ENCODE measurements at regions not wholly inside any gene's neighbourhood (a gene's known extent, or its start where the extent isn't known, plus 50 kb on each side); places are given as distances from the start of the nearest gene placed in this dataset.

GRCh38 chr14:29149798-29150197, 383.2 kb downstream of the FOXG1 start:
- no peak overlapping the region for H3K27ac ChIP-seq
- intact Hi-C loops (cut with DNase I), result no loop called here
- TF ChIP-seq CTCF (IDR thresholded peaks at IDR 0.05) (no peak), POLR2A (IDR thresholded peaks at IDR 0.05) (no peak)
- H3K9me3 ChIP-seq, result no peaks in the 10 kb centered on the region
- ATAC-seq (no peak), DNase-seq (no peak)
- H3K27me3 ChIP-seq, result no peaks in the 10 kb centered on the region
- no peak overlapping the region for H3K4me3 ChIP-seq
- no peaks in the 10 kb centered on the region for H3K36me3 ChIP-seq (replicated peaks in 1 of 2; ENCODE audit: insufficient read depth in 1 of 2, low read depth in 2 of 2)
- no peaks in the 10 kb centered on the region for H3K4me1 ChIP-seq

- Histone ChIP-seq H3K4me3 (no peak overlapping the region), H3K36me3 (replicated peaks in 1 of 2; ENCODE audit: insufficient read depth in 1 of 2, low read depth in 2 of 2) (no peaks in the 10 kb centered on the region), H3K27ac (no peak overlapping the region), H3K27me3 (no peaks in the 10 kb centered on the region), H3K9me3 (no peaks in the 10 kb centered on the region), H3K4me1 (no peaks in the 10 kb centered on the region)
- 77 to 83% methylated on average over 10 of the region's 10 CpGs for WGBS, 2 donors
- intact Hi-C loops (cut with DNase I), result no loop called here
- DNase-seq, result no peak
- no peak for TF ChIP-seq CTCF (IDR thresholded peaks at IDR 0.05)
- TF ChIP-seq POLR2A (IDR thresholded peaks at IDR 0.05), result no peak
- no peak for ATAC-seq
These were observed 384.1 kb downstream of the FOXG1 start for GRCh38 chr14:29150659-29151058.

GRCh38 chr14:29156096-29156495, 389.5 kb downstream of the FOXG1 start:
- ATAC-seq, result no peak

GRCh38 chr14:29161593-29161992, 395.0 kb downstream of the FOXG1 start:
- no peak for DNase-seq
- TF ChIP-seq POLR2A (IDR thresholded peaks at IDR 0.05), result no peak
- no peak for TF ChIP-seq CTCF (IDR thresholded peaks at IDR 0.05)
- Histone ChIP-seq H3K27ac (no peak overlapping the region), H3K27me3 (no peaks in the 10 kb centered on the region), H3K4me3 (no peak overlapping the region), H3K9me3 (no peaks in the 10 kb centered on the region), H3K4me1 (no peaks in the 10 kb centered on the region), H3K36me3 (replicated peaks in 1 of 2; ENCODE audit: insufficient read depth in 1 of 2, low read depth in 2 of 2) (no peaks in the 10 kb centered on the region)
- intact Hi-C loops (cut with DNase I), result no loop called here
- no peak for ATAC-seq
- WGBS, 2 donors, result 59 to 69% methylated on average over 4 of the region's 4 CpGs

More at GRCh38 chr14:29156096-29156495, 389.5 kb downstream of the FOXG1 start:
- Histone ChIP-seq H3K9me3 (no peaks in the 10 kb centered on the region), H3K36me3 (replicated peaks in 1 of 2; ENCODE audit: insufficient read depth in 1 of 2, low read depth in 2 of 2) (no peaks in the 10 kb centered on the region), H3K4me3 (no peak overlapping the region), H3K27ac (no peak overlapping the region), H3K4me1 (no peaks in the 10 kb centered on the region), H3K27me3 (no peaks in the 10 kb centered on the region)
- intact Hi-C loops (cut with DNase I), result no loop called here
- DNase-seq, result no peak
- TF ChIP-seq CTCF (IDR thresholded peaks at IDR 0.05) (no peak), POLR2A (IDR thresholded peaks at IDR 0.05) (no peak)

GRCh38 chr14:29163109-29163508, 396.5 kb downstream of the FOXG1 start:
- no peak overlapping the region for H3K27ac ChIP-seq
- intact Hi-C loops (cut with DNase I), result no loop called here
- DNase-seq, result no peak
- no peak overlapping the region for H3K4me3 ChIP-seq
- H3K4me1 ChIP-seq, result no peaks in the 10 kb centered on the region
- ATAC-seq, result no peak
- TF ChIP-seq CTCF (IDR thresholded peaks at IDR 0.05), result no peak
- no peaks in the 10 kb centered on the region for H3K36me3 ChIP-seq (replicated peaks in 1 of 2; ENCODE audit: insufficient read depth in 1 of 2, low read depth in 2 of 2)
- H3K27me3 ChIP-seq, result no peaks in the 10 kb centered on the region
- WGBS, 2 donors, result 18 to 27% methylated on average over 2 of the region's 2 CpGs
- no peaks in the 10 kb centered on the region for H3K9me3 ChIP-seq
